NT2/D1 (cell line): ENCODE measurements at regions not wholly inside any gene's neighbourhood (a gene's known extent, or its start where the extent isn't known, plus 50 kb on each side); places are given as distances from the start of the nearest gene placed in this dataset.

Experiments
- SUZ12 ChIP-seq: IDR thresholded peaks from 2 replicates; pipeline ENCODE4 v1.6.1; 2011; ENCODE audit not compliant: insufficient read length, insufficient read depth; ENCODE audit errors: extremely low read depth
- YY1 ChIP-seq: IDR thresholded peaks from 2 replicates; pipeline ENCODE4 v1.6.1; 2011; ENCODE audit not compliant: insufficient read length, insufficient read depth
- ZNF274 ChIP-seq: IDR thresholded peaks from 2 replicates; pipeline ENCODE4 v1.6.1; 2011; ENCODE audit warnings: mild to moderate bottlenecking, low read depth, low read length

- no peak for TF ChIP-seq ZNF274
- TF ChIP-seq YY1, result no peak
- TF ChIP-seq SUZ12, result no peak
Measured at GRCh38 chr1:43008115-43009060, 49.7 kb upstream of the SLC2A1 start.
